Fibroblast of skin of right biceps (primary cell): ENCODE measurements at regions not wholly inside any gene's neighbourhood (a gene's known extent, or its start where the extent isn't known, plus 50 kb on each side); places are given as distances from the start of the nearest gene placed in this dataset.
A peak's percentile ranks its signal among the peaks of the same experiment; 100 is the strongest.
"Not testable (repeated sequence)": the region's sequence is repeated elsewhere in the genome, so short reads cannot be mapped to it uniquely, and the experiment has no call there.

Experiments
- DNase-seq: peaks from one replicate; pipeline ENCODE4 v3.0.0-alpha.2; 2013

- no peak for DNase-seq
These were observed 367.4 kb downstream of the RPS6KC1 start for GRCh38 chr1:213418268-213419071.

- no peak for DNase-seq
These were observed 368.5 kb downstream of the RPS6KC1 start for GRCh38 chr1:213419401-213420030.

GRCh38 chr1:213421178-213421577 lies 370.1 kb downstream of the RPS6KC1 start:
- not testable (repeated sequence) for DNase-seq

GRCh38 chr1:213423041-213423440 lies 372.0 kb downstream of the RPS6KC1 start:
- DNase-seq: no peak

GRCh38 chr1:213423605-213424004 lies 372.6 kb downstream of the RPS6KC1 start:
- DNase-seq: no peak

- DNase-seq: no peak
These were observed 374.5 kb downstream of the RPS6KC1 start for GRCh38 chr1:213425376-213426030.

- no peak for DNase-seq
These were observed 378.6 kb downstream of the RPS6KC1 start for GRCh38 chr1:213429642-213430041.

- DNase-seq: no peak
These were observed 384.7 kb downstream of the RPS6KC1 start for GRCh38 chr1:213435715-213436114.

- DNase-seq: no peak
These were observed 387.3 kb downstream of the RPS6KC1 start for GRCh38 chr1:213438339-213438738.

GRCh38 chr1:213439703-213440102 lies 388.7 kb downstream of the RPS6KC1 start:
- no peak for DNase-seq

- no peak for DNase-seq
These were observed 389.7 kb downstream of the RPS6KC1 start for GRCh38 chr1:213440766-213441165.

- DNase-seq: no peak
These were observed 392.4 kb downstream of the RPS6KC1 start for GRCh38 chr1:213443415-213443814.

- no peak for DNase-seq
These were observed 393.2 kb downstream of the RPS6KC1 start for GRCh38 chr1:213444224-213444623.

- DNase-seq: no peak
These were observed 395.5 kb downstream of the RPS6KC1 start for GRCh38 chr1:213446496-213446895.

GRCh38 chr1:213448360-213448759 lies 397.3 kb downstream of the RPS6KC1 start:
- DNase-seq: no peak

- DNase-seq: no peak
These were observed 397.7 kb downstream of the RPS6KC1 start for GRCh38 chr1:213448776-213449175.

- DNase-seq: no peak
These were observed 401.5 kb downstream of the RPS6KC1 start for GRCh38 chr1:213452501-213452900.

- DNase-seq: no peak
These were observed 406.1 kb downstream of the RPS6KC1 start for GRCh38 chr1:213457186-213457585.

GRCh38 chr1:213457733-213458132 lies 406.7 kb downstream of the RPS6KC1 start:
- DNase-seq: peak; percentile 16

- DNase-seq: not testable (repeated sequence)
These were observed 411.3 kb downstream of the RPS6KC1 start for GRCh38 chr1:213462374-213462773.

GRCh38 chr1:213464786-213465460 lies 413.9 kb downstream of the RPS6KC1 start:
- no peak for DNase-seq

- no peak for DNase-seq
These were observed 415.5 kb downstream of the RPS6KC1 start for GRCh38 chr1:213466541-213466940.

- no peak for DNase-seq
These were observed 423.0 kb downstream of the RPS6KC1 start for GRCh38 chr1:213474054-213474453.
